Lung microvascular endothelial cell (primary cell): ENCODE measurements at regions not wholly inside any gene's neighbourhood (a gene's known extent, or its start where the extent isn't known, plus 50 kb on each side); places are given as distances from the start of the nearest gene placed in this dataset.
"Not testable (repeated sequence)": the region's sequence is repeated elsewhere in the genome, so short reads cannot be mapped to it uniquely, and the experiment has no call there.

ENCODE experiments used
- DNase-seq, 2 donors: peaks; one replicate each; pipeline versions ENCODE4 v3.0.0 to v3.0.0-alpha.2; 2010; ENCODE audit warnings: low read depth in 2 of 2

GRCh38 chr21:39004634-39005501 lies 178.4 kb downstream of the PSMG1 start:
- peak; percentile 58 to 73 for DNase-seq

DNA sequence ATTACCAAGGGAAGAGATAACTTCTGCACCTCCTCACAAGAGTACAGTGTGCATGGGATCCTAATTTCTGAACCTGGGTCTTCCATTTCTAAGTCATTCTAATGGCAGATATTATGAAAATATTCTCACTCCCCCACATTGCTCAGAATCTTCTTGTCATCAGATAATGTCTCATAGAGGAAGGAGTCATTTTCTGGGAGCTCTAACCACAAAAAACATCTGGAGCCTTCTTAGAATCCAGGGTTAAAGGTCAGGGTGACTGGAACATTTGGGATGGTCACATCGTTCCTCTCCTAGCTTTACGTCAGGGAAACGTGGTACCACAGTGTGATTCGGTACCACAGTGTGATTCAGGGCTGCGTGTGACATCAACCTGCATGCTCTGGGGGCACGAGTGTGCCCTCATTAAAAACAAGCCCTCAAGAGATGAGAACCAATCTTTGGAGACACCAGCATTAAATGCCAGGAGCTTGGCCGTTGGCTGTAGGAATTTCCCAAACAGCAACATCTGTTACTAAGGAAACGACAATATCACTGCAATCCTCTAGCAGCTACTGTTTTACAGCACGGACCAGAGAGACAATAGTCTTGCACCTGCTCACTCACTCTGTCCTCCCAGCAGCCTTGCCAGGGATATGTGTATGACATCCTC lies 179.1 kb downstream of the PSMG1 start:
- peak; percentile 85 to 91 for DNase-seq

- DNase-seq, result no peak
These were observed 181.9 kb downstream of the PSMG1 start for GRCh38 chr21:39001341-39001740.

DNA sequence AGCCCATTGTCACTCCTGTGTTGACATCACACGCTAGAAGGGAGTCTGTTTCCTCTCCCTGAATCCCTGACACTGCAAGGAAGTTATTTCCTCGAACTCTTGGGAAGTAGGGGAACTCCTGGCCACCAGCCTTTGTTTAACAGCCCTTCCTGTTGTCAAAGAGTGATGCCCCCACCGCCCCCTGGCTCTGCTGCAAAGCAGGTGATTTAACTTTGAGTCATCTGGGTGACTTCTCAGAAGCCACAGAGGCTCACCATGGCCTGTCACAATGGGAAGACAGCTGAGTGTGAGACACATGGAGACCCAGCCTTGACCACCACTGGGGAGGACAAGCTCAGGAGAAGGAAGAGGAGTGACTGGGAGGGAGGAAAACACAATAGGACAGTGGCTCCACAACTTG lies 182.8 kb downstream of the PSMG1 start:
- DNase-seq, result peak; percentile 64 to 86

DNA sequence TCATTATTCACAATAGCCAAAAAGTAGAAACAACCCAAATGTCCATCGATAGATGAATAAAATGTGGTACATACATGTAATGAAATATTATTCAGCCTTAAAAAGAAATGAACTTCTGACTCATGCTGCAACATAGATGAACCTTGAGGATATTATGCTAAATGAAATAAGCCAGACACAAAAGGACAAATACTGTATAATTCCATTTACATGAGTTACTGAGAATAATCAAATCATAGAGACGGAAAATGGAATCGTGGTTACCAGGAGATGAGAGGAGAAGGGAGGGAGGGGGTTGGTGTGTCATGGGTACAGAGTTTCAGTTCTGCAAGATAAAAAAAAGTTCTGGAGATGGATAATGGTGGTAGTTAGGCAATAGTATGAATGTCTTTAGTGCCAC lies 184.1 kb downstream of the PSMG1 start:
- DNase-seq, result no peak

GRCh38 chr21:38998281-38998680 lies 185.0 kb downstream of the PSMG1 start:
- DNase-seq, result not testable (repeated sequence)

- not testable (repeated sequence) for DNase-seq
These were observed 185.4 kb downstream of the PSMG1 start for GRCh38 chr21:38997843-38998175.

DNA sequence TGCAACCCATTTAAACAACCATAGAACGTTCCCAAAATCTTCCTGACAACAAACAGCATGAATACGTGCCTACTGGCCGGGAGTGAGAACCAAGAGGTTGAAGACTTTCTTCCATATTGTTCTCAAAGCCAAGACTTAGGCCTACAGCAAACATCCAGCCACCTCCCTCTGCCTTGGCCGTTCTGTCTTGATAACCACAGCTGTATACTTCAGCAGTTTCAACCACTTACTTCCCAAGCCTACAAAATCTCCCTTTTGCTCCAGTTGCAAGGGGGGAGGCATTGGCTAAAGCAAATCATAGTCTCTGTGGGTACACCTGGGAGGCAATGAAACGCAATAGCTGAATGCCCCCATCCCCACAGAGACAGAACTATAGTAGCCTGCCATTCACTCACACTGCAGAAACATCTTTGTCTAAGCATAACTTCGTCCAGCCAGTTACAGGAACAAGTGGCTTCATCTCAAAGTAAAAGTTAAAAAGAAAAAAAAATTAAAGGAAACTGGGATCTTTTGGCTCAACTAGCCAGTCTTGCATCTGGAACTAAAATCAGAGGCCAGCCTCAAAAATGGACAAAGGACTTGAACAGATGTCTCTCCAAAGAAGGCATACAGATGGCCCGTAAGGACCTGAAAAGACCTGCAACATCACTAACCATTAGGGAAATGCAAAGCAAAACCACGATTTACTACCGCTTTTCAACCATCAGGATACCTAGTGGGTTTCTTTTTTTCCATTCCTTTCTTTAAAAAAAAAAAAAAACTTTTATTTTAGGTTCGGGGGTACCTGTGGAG lies 186.0 kb downstream of the PSMG1 start:
- DNase-seq, result no peak

DNA sequence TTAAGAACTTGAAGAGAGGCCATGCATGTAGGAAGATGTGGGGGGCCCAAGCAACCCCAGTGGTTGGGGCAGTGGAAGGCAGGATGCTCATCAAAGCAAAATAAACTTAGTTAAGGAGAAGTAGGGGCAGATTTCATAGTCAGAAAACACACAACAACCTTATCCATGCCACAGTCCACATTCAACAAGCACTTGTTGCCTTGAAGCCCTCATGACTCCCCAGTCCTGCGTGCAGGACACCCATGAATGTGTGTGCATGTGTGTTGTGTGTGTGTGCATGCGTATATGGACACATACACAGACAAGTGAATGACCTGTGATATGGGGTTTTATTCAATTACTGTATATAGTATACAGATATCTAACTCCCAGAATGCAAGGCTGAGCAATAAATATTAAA lies 186.9 kb downstream of the PSMG1 start:
- DNase-seq, result no peak

DNA sequence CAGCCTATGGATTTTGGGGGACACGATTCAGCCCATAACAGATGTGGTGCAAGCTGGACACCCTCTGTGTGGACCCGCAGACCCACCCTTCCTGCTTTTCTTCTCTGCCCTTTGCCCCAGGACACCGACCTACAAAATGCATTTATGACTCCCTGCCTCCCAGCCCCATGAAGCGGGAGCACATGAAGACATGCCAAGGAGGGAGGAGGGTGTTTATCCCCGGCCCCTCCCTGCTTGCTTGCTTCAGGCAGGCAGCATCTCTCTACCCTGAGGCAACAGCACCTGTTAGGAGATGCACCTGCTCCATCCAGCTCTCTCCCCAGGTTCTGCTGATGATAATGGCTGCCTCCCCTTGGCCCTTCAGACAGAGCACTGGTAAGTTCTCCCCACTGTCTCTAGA lies 187.5 kb downstream of the PSMG1 start:
- no peak for DNase-seq

- DNase-seq, result no peak
These were observed 188.1 kb downstream of the PSMG1 start for GRCh38 chr21:38995071-38995669.

GRCh38 chr21:38994042-38994441 lies 188.3 kb downstream of the ETS2 start:
- DNase-seq, result no peak

GRCh38 chr21:38993561-38993960 lies 187.8 kb downstream of the ETS2 start:
- DNase-seq, result peak; percentile 79 to 89

DNA sequence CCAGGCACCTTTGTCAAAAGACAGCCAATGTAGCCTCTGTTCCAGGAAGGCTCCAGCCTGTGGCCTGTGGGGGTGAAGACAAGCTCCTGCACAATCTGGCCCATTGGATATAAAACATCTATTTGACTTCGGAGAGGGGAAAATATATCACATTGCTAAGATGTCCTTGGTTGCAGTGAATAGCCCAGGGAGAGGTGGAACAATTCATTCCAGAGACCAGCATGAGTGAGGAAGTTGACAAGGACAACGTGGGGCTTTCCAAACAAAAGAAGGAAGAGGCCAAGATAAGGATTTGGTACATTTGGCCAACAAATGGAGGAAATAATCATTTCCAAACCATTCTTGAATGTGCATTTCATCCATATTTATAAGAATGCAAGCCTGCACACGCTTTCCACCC lies 187.0 kb downstream of the ETS2 start:
- peak; percentile 64 to 74 for DNase-seq

GRCh38 chr21:38990424-38990794 lies 184.7 kb downstream of the ETS2 start:
- no peak for DNase-seq

GRCh38 chr21:38989745-38990423 lies 184.2 kb downstream of the ETS2 start:
- DNase-seq, result peak; percentile 28 to 77

GRCh38 chr21:38989379-38989744 lies 183.6 kb downstream of the ETS2 start:
- no peak for DNase-seq

DNA sequence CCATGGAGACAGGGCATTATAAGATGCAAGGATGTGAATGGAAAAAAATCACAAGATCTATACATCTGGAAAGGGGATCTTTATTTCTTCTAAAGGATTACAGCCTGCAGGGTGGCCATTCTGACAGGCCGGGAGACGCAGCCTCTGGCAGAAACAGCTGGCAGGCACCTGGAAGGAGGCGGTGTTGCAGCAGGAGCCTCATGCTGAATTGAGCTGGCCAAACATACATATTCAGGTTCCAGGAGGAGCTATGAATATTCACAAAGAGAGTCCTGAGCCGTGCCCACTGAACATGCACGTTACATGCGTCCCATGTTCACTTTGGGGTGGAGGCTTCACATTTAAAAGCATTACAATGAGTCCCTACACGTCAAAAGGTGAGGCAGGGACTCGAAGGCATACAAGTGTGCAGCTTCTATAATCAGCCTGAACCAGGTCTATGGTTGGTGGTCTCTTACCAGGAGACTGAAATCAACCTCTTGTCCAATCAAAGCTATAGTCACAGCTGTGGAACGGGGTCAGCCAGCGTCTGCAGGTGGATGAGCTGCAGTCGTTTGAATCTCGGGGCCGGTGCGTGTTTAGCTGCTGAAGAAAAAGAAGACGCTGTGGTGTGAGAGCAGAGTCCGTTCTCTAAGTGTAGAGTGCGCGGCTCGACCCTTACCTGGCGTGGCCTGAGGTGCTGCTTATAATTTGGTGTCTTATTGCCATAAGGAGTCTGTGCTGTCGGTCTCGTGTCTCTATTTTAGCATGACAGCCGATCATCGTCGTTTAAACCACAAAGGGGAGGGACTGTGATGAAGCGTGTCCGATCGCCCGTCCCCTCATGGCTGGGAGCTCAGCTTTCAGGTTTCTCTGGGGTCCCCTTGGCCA lies 183.0 kb downstream of the ETS2 start:
- no peak for DNase-seq

DNA sequence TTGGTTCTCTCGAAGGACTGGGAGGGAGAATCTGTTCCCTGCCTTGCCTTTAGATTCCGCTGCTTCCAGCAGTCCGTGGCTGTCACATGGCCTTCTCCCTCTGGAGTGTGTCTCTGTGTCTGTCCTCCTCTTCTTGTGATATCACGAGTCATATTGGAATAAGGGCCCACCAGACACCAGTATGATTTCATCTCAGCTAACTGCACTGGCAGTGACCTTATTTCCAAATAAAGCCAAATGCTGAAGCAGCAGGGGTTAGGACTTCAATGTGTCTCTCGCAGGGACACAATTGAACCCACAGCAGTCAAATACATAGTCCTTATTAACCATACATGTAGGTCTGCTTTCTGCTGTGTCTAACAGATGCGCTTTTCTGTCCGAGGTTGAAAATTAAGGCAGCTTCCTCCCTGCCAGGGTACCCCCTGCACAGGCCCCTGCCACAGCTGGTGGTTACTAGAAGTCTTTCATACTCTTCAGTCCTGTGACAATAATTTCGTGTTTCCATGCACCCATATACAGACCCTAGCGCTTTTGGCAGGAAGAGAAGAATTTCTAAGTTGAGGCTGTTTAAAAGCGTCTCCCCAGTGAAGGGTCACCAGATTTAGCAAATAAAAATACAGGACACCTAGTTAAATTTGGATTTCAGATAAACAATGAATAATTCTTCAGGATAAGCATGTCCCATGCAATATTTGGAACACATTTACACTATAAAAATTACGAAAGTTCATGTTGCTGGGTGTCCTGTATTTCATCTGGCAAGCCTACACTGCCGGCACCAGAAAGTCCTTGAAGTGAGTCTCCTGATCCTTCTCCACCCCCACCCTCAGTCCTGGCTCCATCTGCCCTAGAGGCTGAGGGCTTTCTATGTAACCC lies 182.1 kb downstream of the ETS2 start:
- DNase-seq, result no peak
